ENCODE measurements at regions not wholly inside any gene's neighbourhood (a gene's known extent, or its start where the extent isn't known, plus 50 kb on each side); places are given as distances from the start of the nearest gene placed in this dataset.
"Not testable (repeated sequence)": the region's sequence is repeated elsewhere in the genome, so short reads cannot be mapped to it uniquely, and the experiment has no call there.

GRCh38 chr7:119908948-119909347 is 364.0 kb upstream of the KCND2 start:
- Histone ChIP-seq H4K20me1 (ENCODE audit: insufficient read depth) (no peaks in the 10 kb centered on the region), H3K36me3 (ENCODE audit: low read depth) (no peaks in the 10 kb centered on the region), H3K27me3 (ENCODE audit: insufficient read depth, low read depth) (no peaks in the 10 kb centered on the region), H3K4me2 (no peak overlapping the region), H3K4me1 (replicated peaks; ENCODE audit: insufficient read depth) (no peaks in the 10 kb centered on the region), H3K9me2 (ENCODE audit: insufficient read depth) (no peaks in the 10 kb centered on the region), H3K27ac (no peak overlapping the region), H3K9me3 (ENCODE audit: insufficient read depth, low read depth) (no peaks in the 10 kb centered on the region), H3K4me3 (no peak overlapping the region), H2AFZ (no peak overlapping the region), H3F3A (ENCODE audit: insufficient read depth, low read depth) (no peaks in the 10 kb centered on the region), H3K79me2 (ENCODE audit: low read depth) (no peaks in the 10 kb centered on the region)
- TF ChIP-seq CTCF (conservative IDR thresholded peaks at IDR 0.05) (no peak), EZH2 (IDR thresholded peaks at IDR 0.05; ENCODE audit: low read depth) (no peak)
- ChIA-PET POLR2A (ENCODE audit: unreplicated experiment) (no interaction called here), CTCF (no interaction called here)
- intact Hi-C loops (cut with micrococcal nuclease; ENCODE audit: unreplicated experiment), result no loop called here
- DNase-seq, result no peak
- BruUV-seq (replicated peaks), result no TSS peak

- H3K4me2 ChIP-seq; H3K4me3 ChIP-seq; H3K27me3 ChIP-seq (ENCODE audit: insufficient read depth, low read depth); DNase-seq; H4K20me1 ChIP-seq (ENCODE audit: insufficient read depth); H3K36me3 ChIP-seq (ENCODE audit: low read depth); H2AFZ ChIP-seq; H3K4me1 ChIP-seq (replicated peaks; ENCODE audit: insufficient read depth); H3K79me2 ChIP-seq (ENCODE audit: low read depth); BruUV-seq (replicated peaks); H3K9me2 ChIP-seq (ENCODE audit: insufficient read depth); H3K27ac ChIP-seq; POLR2A ChIA-PET (ENCODE audit: unreplicated experiment); H3F3A ChIP-seq (ENCODE audit: insufficient read depth, low read depth); CTCF ChIA-PET; intact Hi-C loops (cut with micrococcal nuclease; ENCODE audit: unreplicated experiment); H3K9me3 ChIP-seq (ENCODE audit: insufficient read depth, low read depth): not testable (repeated sequence)
Measured at GRCh38 chr7:119914119-119914518, 358.9 kb upstream of the KCND2 start.

GRCh38 chr7:119916501-119916900 is 356.5 kb upstream of the KCND2 start:
- CTCF ChIA-PET, result no interaction called here
- no peak overlapping the region for H3K4me3 ChIP-seq
- H3K27ac ChIP-seq, result no peak overlapping the region
- H3K27me3 ChIP-seq (ENCODE audit: insufficient read depth, low read depth), result no peaks in the 10 kb centered on the region
- H4K20me1 ChIP-seq (ENCODE audit: insufficient read depth), result no peaks in the 10 kb centered on the region
- no peaks in the 10 kb centered on the region for H3K9me2 ChIP-seq (ENCODE audit: insufficient read depth)
- no peak for DNase-seq
- no peak overlapping the region for H3K4me2 ChIP-seq
- no peaks in the 10 kb centered on the region for H3F3A ChIP-seq (ENCODE audit: insufficient read depth, low read depth)
- POLR2A ChIA-PET (ENCODE audit: unreplicated experiment), result no interaction called here
- no TSS peak for BruUV-seq (replicated peaks)
- no peak for TF ChIP-seq EZH2 (IDR thresholded peaks at IDR 0.05; ENCODE audit: low read depth)
- no peak for TF ChIP-seq CTCF (conservative IDR thresholded peaks at IDR 0.05)
- no peak overlapping the region for H2AFZ ChIP-seq
- H3K4me1 ChIP-seq (replicated peaks; ENCODE audit: insufficient read depth), result no peaks in the 10 kb centered on the region
- intact Hi-C loops (cut with micrococcal nuclease; ENCODE audit: unreplicated experiment), result no loop called here
- H3K9me3 ChIP-seq (ENCODE audit: insufficient read depth, low read depth), result no peaks in the 10 kb centered on the region
- no peaks in the 10 kb centered on the region for H3K36me3 ChIP-seq (ENCODE audit: low read depth)
- no peaks in the 10 kb centered on the region for H3K79me2 ChIP-seq (ENCODE audit: low read depth)

- no peak for TF ChIP-seq CTCF (conservative IDR thresholded peaks at IDR 0.05)
- TF ChIP-seq EZH2 (IDR thresholded peaks at IDR 0.05; ENCODE audit: low read depth), result no peak
- Histone ChIP-seq H3K79me2 (ENCODE audit: low read depth) (no peaks in the 10 kb centered on the region), H2AFZ (no peak overlapping the region), H3K9me3 (ENCODE audit: insufficient read depth, low read depth) (no peaks in the 10 kb centered on the region), H4K20me1 (ENCODE audit: insufficient read depth) (no peaks in the 10 kb centered on the region), H3K27ac (no peak overlapping the region), H3K9me2 (ENCODE audit: insufficient read depth) (no peaks in the 10 kb centered on the region), H3K36me3 (ENCODE audit: low read depth) (no peaks in the 10 kb centered on the region), H3K4me3 (no peak overlapping the region), H3F3A (ENCODE audit: insufficient read depth, low read depth) (no peaks in the 10 kb centered on the region), H3K4me2 (no peak overlapping the region), H3K4me1 (replicated peaks; ENCODE audit: insufficient read depth) (no peaks in the 10 kb centered on the region), H3K27me3 (ENCODE audit: insufficient read depth, low read depth) (no peaks in the 10 kb centered on the region)
- BruUV-seq (replicated peaks), result no TSS peak
- intact Hi-C loops (cut with micrococcal nuclease; ENCODE audit: unreplicated experiment), result no loop called here
- DNase-seq, result no peak
- ChIA-PET CTCF (no interaction called here), POLR2A (ENCODE audit: unreplicated experiment) (interaction anchor here (1.0 kb wide), 1 partner anchor 310 kb away, joined by 4 read pairs; no protein-coding TSS in a partner anchor)
Measured at GRCh38 chr7:119918185-119918584, 354.8 kb upstream of the KCND2 start.
